ENCODE measurements at regions not wholly inside any gene's neighbourhood (a gene's known extent, or its start where the extent isn't known, plus 50 kb on each side); places are given as distances from the start of the nearest gene placed in this dataset.
A peak's percentile ranks its signal among the peaks of the same experiment; 100 is the strongest.

- H3K4me3 ChIP-seq (ENCODE audit: low read depth, low read length), result no peak overlapping the region
- in situ Hi-C loops (cut with HindIII; ENCODE audit: low sequenced_read_pairs), result no loop called here
- TF ChIP-seq, protein P1, sequence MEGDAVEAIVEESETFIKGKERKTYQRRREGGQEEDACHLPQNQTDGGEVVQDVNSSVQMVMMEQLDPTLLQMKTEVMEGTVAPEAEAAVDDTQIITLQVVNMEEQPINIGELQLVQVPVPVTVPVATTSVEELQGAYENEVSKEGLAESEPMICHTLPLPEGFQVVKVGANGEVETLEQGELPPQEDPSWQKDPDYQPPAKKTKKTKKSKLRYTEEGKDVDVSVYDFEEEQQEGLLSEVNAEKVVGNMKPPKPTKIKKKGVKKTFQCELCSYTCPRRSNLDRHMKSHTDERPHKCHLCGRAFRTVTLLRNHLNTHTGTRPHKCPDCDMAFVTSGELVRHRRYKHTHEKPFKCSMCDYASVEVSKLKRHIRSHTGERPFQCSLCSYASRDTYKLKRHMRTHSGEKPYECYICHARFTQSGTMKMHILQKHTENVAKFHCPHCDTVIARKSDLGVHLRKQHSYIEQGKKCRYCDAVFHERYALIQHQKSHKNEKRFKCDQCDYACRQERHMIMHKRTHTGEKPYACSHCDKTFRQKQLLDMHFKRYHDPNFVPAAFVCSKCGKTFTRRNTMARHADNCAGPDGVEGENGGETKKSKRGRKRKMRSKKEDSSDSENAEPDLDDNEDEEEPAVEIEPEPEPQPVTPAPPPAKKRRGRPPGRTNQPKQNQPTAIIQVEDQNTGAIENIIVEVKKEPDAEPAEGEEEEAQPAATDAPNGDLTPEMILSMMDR (IDR thresholded peaks at IDR 0.05; ENCODE audit: low read depth, low read length), result no peak
- no peak for DNase-seq (ENCODE audit: low read depth, low spot score)
Observed at GRCh38 chrX:104513162-104513561, 52.8 kb upstream of the IL1RAPL2 start.

- TF ChIP-seq, protein P1 (IDR thresholded peaks at IDR 0.05; ENCODE audit: low read depth, low read length), result no peak
- in situ Hi-C loops (cut with HindIII; ENCODE audit: low sequenced_read_pairs), result no loop called here
- DNase-seq (ENCODE audit: low read depth, low spot score), result no peak
- no peak overlapping the region for H3K4me3 ChIP-seq (ENCODE audit: low read depth, low read length)
Observed at GRCh38 chrX:104510801-104511200, 55.2 kb upstream of the IL1RAPL2 start.

GRCh38 chrX:104502460-104502859, 63.5 kb upstream of the IL1RAPL2 start:
- no peak for DNase-seq (ENCODE audit: low read depth, low spot score)
- TF ChIP-seq, protein P1 (IDR thresholded peaks at IDR 0.05; ENCODE audit: low read depth, low read length), result no peak
- H3K4me3 ChIP-seq (ENCODE audit: low read depth, low read length), result no peak overlapping the region
- in situ Hi-C loops (cut with HindIII; ENCODE audit: low sequenced_read_pairs), result no loop called here

GRCh38 chrX:104488811-104489210, 77.2 kb upstream of the IL1RAPL2 start:
- in situ Hi-C loops (cut with HindIII; ENCODE audit: low sequenced_read_pairs), result no loop called here
- no peak overlapping the region for H3K4me3 ChIP-seq (ENCODE audit: low read depth, low read length)
- TF ChIP-seq, protein P1 (IDR thresholded peaks at IDR 0.05; ENCODE audit: low read depth, low read length), result no peak
- no peak for DNase-seq (ENCODE audit: low read depth, low spot score)

DNA sequence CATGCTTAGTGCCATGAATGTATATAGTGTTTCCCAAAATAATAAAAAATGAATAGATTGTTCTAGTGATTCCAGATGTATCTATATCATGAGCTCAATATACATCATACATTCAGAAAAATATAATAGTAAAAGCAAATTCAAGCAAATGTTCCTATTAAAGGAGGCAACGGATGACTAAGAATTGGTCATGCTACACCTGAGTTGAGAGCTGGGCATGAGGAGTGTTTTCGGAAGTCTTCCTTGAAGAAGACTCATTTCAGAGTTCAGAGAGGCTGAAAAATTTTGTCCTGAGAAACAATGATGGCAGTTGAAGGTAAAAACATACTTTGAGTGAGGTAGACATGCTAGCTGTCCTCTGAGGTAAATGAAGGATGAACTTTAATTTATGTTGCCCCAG, 79.3 kb upstream of the IL1RAPL2 start:
- in situ Hi-C loops (cut with HindIII; ENCODE audit: low sequenced_read_pairs), result no loop called here
- no peak overlapping the region for H3K4me3 ChIP-seq (ENCODE audit: low read depth, low read length)
- DNase-seq (ENCODE audit: low read depth, low spot score), result no peak
- TF ChIP-seq, protein P1 (IDR thresholded peaks at IDR 0.05; ENCODE audit: low read depth, low read length), result no peak

DNA sequence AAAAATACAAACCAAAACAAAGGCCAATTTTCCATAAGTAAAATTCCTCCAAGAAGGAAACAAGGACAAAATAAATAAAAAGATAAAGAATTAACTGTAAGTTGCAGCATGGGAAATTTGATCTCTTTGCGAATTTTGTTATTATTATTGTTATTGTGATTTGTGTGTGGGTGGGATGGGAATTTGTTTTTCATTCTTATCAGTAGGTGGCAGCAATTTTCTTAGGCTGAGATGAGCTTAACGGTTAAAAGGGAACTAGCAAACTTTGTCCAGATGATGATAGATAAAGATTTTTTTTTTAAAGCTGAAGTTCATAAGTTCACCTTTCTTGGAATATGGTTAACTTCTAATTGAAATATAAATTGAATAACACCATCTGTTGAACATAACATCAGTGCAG, 83.2 kb upstream of the IL1RAPL2 start:
- in situ Hi-C loops (cut with HindIII; ENCODE audit: low sequenced_read_pairs), result no loop called here
- no peak overlapping the region for H3K4me3 ChIP-seq (ENCODE audit: low read depth, low read length)
- TF ChIP-seq, protein P1 (IDR thresholded peaks at IDR 0.05; ENCODE audit: low read depth, low read length), result peak; percentile 17
- DNase-seq (ENCODE audit: low read depth, low spot score), result no peak

GRCh38 chrX:104469771-104470170, 96.2 kb upstream of the IL1RAPL2 start:
- H3K4me3 ChIP-seq (ENCODE audit: low read depth, low read length), result no peak overlapping the region
- TF ChIP-seq, protein P1 (IDR thresholded peaks at IDR 0.05; ENCODE audit: low read depth, low read length), result no peak
- in situ Hi-C loops (cut with HindIII; ENCODE audit: low sequenced_read_pairs), result no loop called here
- no peak for DNase-seq (ENCODE audit: low read depth, low spot score)
